Loucy (cell line): ENCODE measurements at regions not wholly inside any gene's neighbourhood (a gene's known extent, or its start where the extent isn't known, plus 50 kb on each side); places are given as distances from the start of the nearest gene placed in this dataset.

Source experiments
- H2AFZ ChIP-seq: fragments of 200-600 bp; sonication (generic); 2 replicates; pipeline ENCODE4 v1.6.0; 2016; ENCODE audit warnings: antibody characterized with exemption, mild to moderate bottlenecking, low read length, moderate library complexity
- H3F3A ChIP-seq: fragments of 200-600 bp; 2 replicates; pipeline ENCODE4 v1.6.0; 2016; ENCODE audit warnings: antibody characterized with exemption, low read depth, mild to moderate bottlenecking
- H3K27me3 ChIP-seq: fragments of 200-600 bp; sonication (generic); 2 replicates; pipeline ENCODE4 v1.6.1; 2014; ENCODE audit warnings: low read length, mild to moderate bottlenecking; ENCODE audit not compliant: insufficient read depth, poor library complexity, severe bottlenecking
- H3K36me3 ChIP-seq: fragments of 200-600 bp; sonication (generic); 2 replicates; pipeline ENCODE4 v1.6.1; 2016; ENCODE audit warnings: low read length; ENCODE audit not compliant: insufficient read depth
- H3K4me1 ChIP-seq: fragments of 200-600 bp; sonication (generic); 2 replicates; pipeline ENCODE4 v1.5.1; 2014; ENCODE audit warnings: low read length, mild to moderate bottlenecking; ENCODE audit not compliant: insufficient read depth, poor library complexity, severe bottlenecking
- H3K4me2 ChIP-seq: fragments of 200-600 bp; sonication (generic); 2 replicates; pipeline ENCODE4 v1.6.0; 2014; ENCODE audit warnings: antibody characterized with exemption, low read length, low read depth, mild to moderate bottlenecking; ENCODE audit not compliant: poor library complexity, severe bottlenecking
- H3K4me3 ChIP-seq: fragments of 200-600 bp; sonication (generic); 2 replicates; pipeline ENCODE4 v1.5.1; 2014; ENCODE audit warnings: low read length, mild to moderate bottlenecking, mixed read lengths; ENCODE audit not compliant: poor library complexity, severe bottlenecking
- H3K79me2 ChIP-seq: fragments of 200-600 bp; sonication (generic); 2 replicates; pipeline ENCODE4 v1.6.1; 2014; ENCODE audit warnings: low read length; ENCODE audit not compliant: insufficient read depth
- H3K9ac ChIP-seq: fragments of 200-600 bp; sonication (generic); 2 replicates; pipeline ENCODE4 v1.6.0; 2014; ENCODE audit warnings: mild to moderate bottlenecking, low read depth, low read length, moderate library complexity; ENCODE audit not compliant: poor library complexity, severe bottlenecking
- H3K9me2 ChIP-seq: fragments of 200-600 bp; sonication (generic); replicated peaks from 2 replicates; pipeline ENCODE4 v1.6.1; 2016; ENCODE audit warnings: low read depth, low read length, mixed read lengths
- H3K9me3 ChIP-seq: fragments of 200-600 bp; sonication (generic); 2 replicates; pipeline ENCODE4 v1.6.1; 2014; ENCODE audit warnings: mild to moderate bottlenecking, antibody characterized with exemption, low read length, low read depth; ENCODE audit not compliant: insufficient read depth
- H4K20me1 ChIP-seq: fragments of 200-600 bp; sonication (generic); 2 replicates; pipeline ENCODE4 v1.6.0; 2014; ENCODE audit warnings: antibody characterized with exemption, low read length, mild to moderate bottlenecking; ENCODE audit not compliant: insufficient read depth, poor library complexity, severe bottlenecking
- EZH2phosphoT487 ChIP-seq: fragments of 200-600 bp; IDR thresholded peaks from 2 replicates; pipeline ENCODE4 v1.6.1; 2018; ENCODE audit warnings: antibody characterized with exemption, mild to moderate bottlenecking, moderate library complexity, borderline replicate concordance
- TF ChIP-seq, protein P1 (sequence below): fragments of 200-600 bp; sonication (generic); conservative IDR thresholded peaks from 2 replicates; pipeline ENCODE4 v1.5.1; 2014; ENCODE audit warnings: mild to moderate bottlenecking, antibody characterized with exemption, low read length

DNA sequence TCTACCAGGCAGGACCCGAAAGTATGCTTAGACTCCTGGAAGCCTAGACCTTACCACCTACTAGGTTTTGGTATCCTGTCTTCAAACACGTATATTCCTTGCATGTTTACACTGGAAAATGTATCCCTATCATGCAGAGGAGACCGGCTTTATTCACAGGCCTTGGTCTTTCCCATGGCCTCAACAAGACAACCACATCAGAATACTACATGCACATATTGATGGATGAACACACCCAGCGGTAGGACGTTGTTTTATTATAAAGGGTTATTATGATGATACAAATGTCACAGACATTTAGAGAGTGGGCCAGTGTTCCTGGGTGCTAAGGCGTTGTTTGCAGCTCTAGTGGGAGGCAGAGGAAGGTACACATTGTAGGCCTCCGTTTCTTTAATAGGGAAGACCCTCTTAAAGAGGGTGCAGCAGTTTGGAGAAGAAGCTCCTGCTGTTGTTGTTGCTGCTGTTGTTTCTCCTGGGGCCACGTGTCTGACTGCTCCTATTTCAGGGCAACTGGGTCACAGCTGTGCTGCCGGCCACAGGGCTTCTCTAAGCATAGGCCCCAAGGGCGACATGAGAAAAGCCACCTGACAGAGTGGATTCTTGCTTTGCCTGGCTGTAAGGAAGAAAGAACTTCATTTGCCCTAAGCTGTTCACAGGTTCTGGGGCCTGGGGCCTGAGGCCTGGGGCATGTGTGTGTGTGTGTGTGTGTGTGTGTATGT is 98.3 kb upstream of the SASH1 start:
- Histone ChIP-seq H3K27me3 (no peaks in the 10 kb centered on the region), H3K4me2 (no peak overlapping the region), H2AFZ (no peak overlapping the region), H3K9me3 (no peaks in the 10 kb centered on the region), H3K9ac (no peak overlapping the region), H3K9me2 (no peaks in the 10 kb centered on the region), H3K79me2 (no peaks in the 10 kb centered on the region), H3F3A (no peaks in the 10 kb centered on the region), H3K4me1 (no peaks in the 10 kb centered on the region), H3K36me3 (no peaks in the 10 kb centered on the region), H3K4me3 (no peak overlapping the region), H4K20me1 (no peaks in the 10 kb centered on the region)
- TF ChIP-seq, protein P1, sequence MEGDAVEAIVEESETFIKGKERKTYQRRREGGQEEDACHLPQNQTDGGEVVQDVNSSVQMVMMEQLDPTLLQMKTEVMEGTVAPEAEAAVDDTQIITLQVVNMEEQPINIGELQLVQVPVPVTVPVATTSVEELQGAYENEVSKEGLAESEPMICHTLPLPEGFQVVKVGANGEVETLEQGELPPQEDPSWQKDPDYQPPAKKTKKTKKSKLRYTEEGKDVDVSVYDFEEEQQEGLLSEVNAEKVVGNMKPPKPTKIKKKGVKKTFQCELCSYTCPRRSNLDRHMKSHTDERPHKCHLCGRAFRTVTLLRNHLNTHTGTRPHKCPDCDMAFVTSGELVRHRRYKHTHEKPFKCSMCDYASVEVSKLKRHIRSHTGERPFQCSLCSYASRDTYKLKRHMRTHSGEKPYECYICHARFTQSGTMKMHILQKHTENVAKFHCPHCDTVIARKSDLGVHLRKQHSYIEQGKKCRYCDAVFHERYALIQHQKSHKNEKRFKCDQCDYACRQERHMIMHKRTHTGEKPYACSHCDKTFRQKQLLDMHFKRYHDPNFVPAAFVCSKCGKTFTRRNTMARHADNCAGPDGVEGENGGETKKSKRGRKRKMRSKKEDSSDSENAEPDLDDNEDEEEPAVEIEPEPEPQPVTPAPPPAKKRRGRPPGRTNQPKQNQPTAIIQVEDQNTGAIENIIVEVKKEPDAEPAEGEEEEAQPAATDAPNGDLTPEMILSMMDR, result no peak
- no peak for TF ChIP-seq EZH2phosphoT487

DNA sequence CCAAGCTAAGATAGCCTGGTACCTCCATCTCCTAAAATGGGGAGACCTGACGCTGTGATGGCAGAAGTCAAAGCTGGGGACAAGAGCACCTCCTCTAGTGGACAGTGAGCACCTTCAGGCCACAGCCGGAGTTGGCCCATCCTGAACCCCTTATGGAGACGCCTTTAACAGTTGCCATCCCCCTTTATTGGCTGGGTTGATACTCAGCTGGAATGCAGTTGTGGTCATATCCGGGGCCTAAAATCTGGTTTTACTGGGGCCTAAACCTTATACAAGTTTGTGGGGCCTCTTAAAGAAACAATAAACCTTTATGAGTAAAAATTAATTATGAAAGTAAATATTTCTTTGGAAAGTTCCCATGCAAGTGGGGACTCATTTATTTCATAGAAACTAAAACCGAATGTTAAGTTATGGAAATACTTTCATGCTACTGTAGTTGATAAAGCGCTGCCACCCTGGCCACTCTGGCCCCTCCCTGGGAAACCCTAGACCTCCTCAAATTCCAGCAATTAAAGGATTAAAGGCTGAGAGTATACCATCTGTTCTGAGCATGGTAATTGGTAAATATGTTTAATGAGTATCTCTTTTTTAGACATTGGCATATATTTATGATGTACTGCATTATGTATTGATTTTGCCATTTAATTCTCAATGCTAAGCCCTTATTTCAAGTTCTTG is 95.1 kb upstream of the SASH1 start:
- no peaks in the 10 kb centered on the region for H3K4me1 ChIP-seq
- H2AFZ ChIP-seq, result no peak overlapping the region
- no peak overlapping the region for H3K9ac ChIP-seq
- H3F3A ChIP-seq, result no peaks in the 10 kb centered on the region
- no peaks in the 10 kb centered on the region for H3K9me2 ChIP-seq
- no peaks in the 10 kb centered on the region for H3K79me2 ChIP-seq
- TF ChIP-seq, protein P1, result no peak
- no peak for TF ChIP-seq EZH2phosphoT487
- no peaks in the 10 kb centered on the region for H3K36me3 ChIP-seq
- no peaks in the 10 kb centered on the region for H3K27me3 ChIP-seq
- H3K4me2 ChIP-seq, result no peak overlapping the region
- no peaks in the 10 kb centered on the region for H3K9me3 ChIP-seq
- no peak overlapping the region for H3K4me3 ChIP-seq
- no peaks in the 10 kb centered on the region for H4K20me1 ChIP-seq

DNA sequence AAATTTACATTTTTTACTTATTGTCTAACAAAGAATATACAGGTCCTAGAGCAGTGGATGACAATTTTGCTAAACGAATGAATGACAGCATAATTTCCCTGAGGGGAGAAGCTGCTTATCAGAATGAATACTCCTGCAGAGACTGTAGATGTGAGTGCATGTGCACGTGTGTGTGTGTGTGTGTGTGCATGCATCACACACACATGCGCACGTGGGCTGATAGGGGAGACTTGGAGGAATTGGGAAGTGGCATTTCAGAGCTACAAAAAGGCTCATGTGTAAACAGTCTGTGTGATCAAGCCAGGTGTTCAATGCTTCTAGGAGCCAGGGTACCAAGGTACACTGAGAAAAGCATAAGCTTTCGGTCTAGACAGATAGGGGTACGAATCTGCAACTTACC is 93.5 kb upstream of the SASH1 start:
- no peaks in the 10 kb centered on the region for H4K20me1 ChIP-seq
- no peaks in the 10 kb centered on the region for H3K27me3 ChIP-seq
- no peaks in the 10 kb centered on the region for H3K79me2 ChIP-seq
- no peaks in the 10 kb centered on the region for H3K9me3 ChIP-seq
- TF ChIP-seq, protein P1, result no peak
- TF ChIP-seq EZH2phosphoT487, result no peak
- no peak overlapping the region for H3K4me2 ChIP-seq
- H3K4me1 ChIP-seq, result no peaks in the 10 kb centered on the region
- no peak overlapping the region for H2AFZ ChIP-seq
- H3F3A ChIP-seq, result no peaks in the 10 kb centered on the region
- no peaks in the 10 kb centered on the region for H3K36me3 ChIP-seq
- H3K9ac ChIP-seq, result no peak overlapping the region
- H3K9me2 ChIP-seq, result no peaks in the 10 kb centered on the region
- no peak overlapping the region for H3K4me3 ChIP-seq
